LNCAP (cell line): ENCODE measurements at regions not wholly inside any gene's neighbourhood (a gene's known extent, or its start where the extent isn't known, plus 50 kb on each side); places are given as distances from the start of the nearest gene placed in this dataset.

Experiments used
- TF ChIP-seq, protein P1 (sequence below): fragments of 450-650 bp; IDR thresholded peaks from 2 replicates; pipeline ENCODE4 v1.5.1; 2017; ENCODE audit warnings: mild to moderate bottlenecking

DNA sequence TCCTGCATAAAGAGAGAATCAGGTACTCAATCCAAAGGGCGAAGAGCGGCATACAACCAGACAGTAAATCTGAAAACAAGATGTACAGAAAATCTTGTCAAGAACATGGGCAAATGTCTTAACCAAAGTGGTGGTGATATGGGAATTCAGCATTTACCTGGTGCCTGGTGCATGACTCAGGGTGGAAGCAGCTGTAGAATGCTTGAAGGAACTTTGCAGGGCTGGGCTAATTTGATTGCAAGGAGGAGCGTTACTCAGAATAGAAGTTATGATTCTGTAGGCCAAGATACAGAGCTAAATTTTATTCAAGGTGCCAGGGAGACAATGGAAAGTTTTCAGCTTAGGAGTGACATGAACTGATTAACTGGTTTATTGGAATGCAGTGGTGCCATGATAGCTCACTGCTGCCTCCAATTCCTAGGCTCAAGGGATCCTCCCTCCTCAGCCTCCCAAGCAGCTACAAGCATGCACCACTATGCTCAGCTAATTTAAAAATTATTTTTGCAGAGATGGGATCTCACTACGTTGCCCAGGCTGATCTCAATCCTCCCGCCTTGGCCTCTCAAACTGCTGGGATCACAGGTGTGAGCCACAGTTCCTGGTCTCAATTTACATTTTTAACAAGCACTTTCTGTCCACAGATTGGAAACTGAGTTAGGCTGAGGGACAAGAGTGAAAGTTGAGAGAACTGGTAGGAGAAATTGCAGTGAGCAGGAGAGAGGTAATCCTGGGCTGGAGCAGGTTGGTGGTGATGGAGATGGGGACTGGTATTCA, 91.5 kb upstream of the TBC1D5 start:
- TF ChIP-seq, protein P1, sequence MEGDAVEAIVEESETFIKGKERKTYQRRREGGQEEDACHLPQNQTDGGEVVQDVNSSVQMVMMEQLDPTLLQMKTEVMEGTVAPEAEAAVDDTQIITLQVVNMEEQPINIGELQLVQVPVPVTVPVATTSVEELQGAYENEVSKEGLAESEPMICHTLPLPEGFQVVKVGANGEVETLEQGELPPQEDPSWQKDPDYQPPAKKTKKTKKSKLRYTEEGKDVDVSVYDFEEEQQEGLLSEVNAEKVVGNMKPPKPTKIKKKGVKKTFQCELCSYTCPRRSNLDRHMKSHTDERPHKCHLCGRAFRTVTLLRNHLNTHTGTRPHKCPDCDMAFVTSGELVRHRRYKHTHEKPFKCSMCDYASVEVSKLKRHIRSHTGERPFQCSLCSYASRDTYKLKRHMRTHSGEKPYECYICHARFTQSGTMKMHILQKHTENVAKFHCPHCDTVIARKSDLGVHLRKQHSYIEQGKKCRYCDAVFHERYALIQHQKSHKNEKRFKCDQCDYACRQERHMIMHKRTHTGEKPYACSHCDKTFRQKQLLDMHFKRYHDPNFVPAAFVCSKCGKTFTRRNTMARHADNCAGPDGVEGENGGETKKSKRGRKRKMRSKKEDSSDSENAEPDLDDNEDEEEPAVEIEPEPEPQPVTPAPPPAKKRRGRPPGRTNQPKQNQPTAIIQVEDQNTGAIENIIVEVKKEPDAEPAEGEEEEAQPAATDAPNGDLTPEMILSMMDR = no peak

DNA sequence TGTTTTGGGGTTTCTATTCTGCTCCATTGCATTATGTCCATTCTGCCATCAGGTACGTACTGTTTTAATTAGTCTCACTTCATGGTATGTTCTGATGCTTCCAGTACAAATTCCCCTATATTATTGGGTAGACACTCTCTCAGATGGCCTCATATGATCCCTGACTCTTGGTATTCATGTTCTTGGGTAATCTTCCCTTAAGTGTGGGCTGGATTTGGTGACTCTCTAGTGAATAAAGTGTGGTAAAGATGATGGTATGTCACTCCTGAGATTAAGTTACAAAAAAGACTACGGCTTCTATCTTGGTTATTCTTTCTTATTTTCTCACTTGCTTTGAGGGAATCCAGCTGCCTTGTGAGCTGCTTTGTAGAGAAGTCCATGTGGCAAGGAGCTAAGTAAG, 89.6 kb upstream of the TBC1D5 start:
- TF ChIP-seq, protein P1 = no peak

DNA sequence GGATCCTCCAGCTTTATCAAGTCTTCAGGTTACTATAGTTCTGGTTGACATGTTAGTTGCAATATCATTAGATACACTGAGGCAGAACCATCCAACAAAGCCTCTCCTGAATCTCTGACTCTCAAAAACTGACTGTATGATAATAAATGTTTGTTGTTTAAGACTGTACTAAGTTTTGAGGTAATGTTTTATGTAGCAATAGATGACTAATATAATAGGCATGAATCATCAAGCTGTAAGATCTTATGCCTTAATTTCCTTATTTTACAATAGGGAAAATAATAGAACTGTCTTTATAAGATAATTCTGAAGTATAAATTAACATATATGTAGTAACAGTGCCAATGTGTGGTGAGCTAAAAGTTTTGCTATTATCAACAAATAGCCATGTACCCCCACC, 88.9 kb upstream of the TBC1D5 start:
- TF ChIP-seq, protein P1 = no peak

DNA sequence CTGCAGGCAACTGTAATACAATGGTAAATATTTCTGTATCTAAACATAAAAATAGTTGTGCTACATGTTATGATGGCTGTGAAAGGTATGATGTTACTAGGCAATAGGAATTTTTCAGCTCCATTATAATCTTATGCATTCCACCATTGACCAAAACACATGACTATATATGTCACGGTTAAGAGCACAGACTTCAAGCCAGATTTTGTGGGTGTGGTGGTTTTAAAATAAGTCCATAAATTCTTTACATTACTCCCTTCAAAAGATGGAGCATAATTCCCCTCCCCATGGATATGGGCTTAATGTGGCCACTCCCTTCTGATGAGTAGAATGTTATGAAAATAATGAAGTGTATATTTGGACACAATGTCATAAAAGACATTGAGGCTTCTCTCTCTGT, 88.4 kb upstream of the TBC1D5 start:
- TF ChIP-seq, protein P1 = no peak

DNA sequence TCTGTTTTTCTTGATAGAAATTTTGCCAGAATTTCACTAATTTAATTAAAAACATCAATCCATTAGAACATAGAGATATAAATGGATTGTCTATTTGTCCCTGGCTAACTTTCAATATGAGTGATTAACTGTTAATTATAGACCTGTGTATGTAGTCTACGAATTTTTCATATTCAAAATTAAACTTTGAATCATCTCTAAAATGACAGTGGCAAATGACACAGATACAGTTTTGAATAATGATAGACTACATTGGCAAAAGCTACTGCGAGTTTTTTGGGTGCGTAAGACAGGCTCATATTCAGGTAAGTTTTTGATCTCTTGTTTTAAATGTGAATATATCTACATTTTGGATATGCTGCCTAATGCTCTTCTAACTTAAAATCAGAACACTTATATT, 86.0 kb upstream of the TBC1D5 start:
- TF ChIP-seq, protein P1 = no peak

DNA sequence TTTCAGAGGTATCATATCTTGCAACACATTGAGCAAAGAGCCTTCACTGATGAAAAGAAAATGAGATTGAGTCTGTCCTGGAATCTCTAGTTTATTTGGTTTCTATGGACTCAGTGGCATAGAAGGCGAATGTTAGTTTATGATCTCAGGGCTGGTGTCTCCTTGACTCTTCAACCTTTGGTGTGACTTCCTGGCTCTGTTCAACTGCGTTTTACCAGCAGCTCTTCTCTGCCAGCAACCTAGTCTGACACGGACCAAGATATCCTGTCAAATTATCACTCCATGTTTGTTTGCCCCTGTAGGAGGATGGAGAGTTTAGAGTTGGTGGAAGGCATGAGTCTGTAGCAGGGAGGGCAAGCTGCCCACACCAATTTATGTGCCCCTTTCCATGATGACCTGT, 82.9 kb upstream of the TBC1D5 start:
- TF ChIP-seq, protein P1 = no peak

DNA sequence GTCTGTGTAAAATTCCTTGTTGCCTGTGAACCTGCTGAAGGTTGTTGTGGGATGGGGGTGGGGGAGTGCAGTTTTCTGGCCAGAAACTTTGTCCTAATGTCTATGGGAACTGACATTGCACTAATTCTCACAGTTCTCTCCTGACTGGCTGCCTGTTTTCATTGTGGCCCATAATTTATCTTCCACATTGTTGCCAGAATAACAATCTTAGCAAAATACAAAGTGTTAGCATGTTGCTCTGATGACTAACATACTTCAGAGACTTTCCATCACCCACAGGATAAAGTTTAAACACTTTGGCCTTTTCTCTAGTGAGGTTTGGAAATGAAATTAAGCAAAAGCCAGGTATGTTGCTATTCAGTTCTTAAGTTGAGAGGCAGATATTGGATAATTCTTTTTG, 81.4 kb upstream of the TBC1D5 start:
- TF ChIP-seq, protein P1 = no peak

DNA sequence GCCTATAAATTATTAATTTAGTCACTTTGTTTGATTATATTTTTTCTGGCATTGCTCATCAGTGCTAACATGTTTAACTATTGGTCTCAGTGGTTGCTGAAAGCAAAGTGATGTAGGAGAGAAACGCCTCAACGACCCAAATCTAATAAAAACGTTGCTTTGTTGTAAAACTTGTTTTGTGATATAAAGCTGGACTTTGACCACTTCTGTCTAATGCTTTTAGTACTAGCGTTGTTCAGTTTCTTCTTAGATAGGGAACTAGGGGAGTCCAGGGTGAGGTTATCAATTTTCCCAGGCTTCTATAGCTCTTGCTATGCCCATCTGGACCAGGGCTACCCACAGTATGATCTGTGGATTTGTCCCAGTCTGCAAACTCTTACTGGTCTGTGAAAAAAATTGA, 80.6 kb upstream of the TBC1D5 start:
- TF ChIP-seq, protein P1 = no peak
